ENCODE measurements at regions not wholly inside any gene's neighbourhood (a gene's known extent, or its start where the extent isn't known, plus 50 kb on each side); places are given as distances from the start of the nearest gene placed in this dataset.
"Not testable (repeated sequence)": the region's sequence is repeated elsewhere in the genome, so short reads cannot be mapped to it uniquely, and the experiment has no call there.

DNA sequence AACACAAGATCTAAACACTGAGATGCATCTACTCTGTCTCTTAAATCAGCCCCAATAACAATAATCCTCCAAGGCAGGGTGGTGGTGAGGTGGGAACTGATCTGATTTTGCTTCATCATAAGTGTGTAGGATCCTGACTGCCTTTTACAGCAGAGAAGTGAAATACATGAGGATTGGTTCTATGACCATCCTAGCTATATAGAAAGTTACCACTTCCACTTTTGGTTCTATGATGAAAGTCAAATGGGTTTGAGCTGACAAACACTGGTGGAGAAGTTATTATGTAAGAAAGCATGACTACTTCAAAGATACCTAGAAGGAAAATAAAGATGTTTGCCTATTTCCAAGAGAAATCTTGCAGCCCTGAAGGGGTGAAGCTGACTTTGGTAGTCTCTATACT lies 181.6 kb downstream of the NKX6-1 start:
- no peak for TF ChIP-seq CTCF (IDR thresholded peaks at IDR 0.05)

DNA sequence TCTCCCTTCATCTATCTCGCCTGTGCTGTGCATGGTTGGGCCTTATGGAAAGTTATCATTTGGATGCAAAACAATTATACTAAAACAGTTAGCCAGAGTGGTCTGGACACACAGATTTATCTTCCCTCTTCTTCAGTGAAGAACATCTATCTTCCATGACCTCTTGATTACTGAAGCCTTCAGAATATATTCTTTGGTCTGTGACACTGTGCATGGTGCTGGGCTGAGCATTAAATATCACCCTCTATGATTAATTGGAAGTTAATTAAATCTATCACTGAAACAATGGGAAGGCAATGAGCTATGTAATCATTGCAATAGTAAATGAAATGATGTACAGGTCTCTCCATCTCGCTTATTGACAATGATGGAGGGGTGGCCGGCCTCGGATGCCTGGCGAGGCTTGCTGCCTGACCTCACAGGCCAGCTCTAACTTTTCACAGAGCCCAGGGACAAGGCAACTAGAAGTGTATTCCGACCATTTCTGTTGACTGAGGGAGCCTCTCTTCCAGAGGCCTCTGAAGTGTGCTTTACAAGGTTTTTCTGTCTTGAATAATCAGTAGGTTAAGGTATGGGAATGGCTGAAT lies 186.6 kb downstream of the NKX6-1 start:
- Histone ChIP-seq H3K27ac (no peak overlapping the region), H3K4me3 (no peak overlapping the region), H3K9me3 (no peaks in the 10 kb centered on the region), H3K27me3 (ENCODE audit: low read depth) (no peaks in the 10 kb centered on the region), H3K36me3 (no peaks in the 10 kb centered on the region), H3K4me1 (no peaks in the 10 kb centered on the region)
- TF ChIP-seq CTCF (IDR thresholded peaks at IDR 0.05), result no peak
- intact Hi-C loops (cut with DNase I), result no loop called here
- no peak for ATAC-seq
- no peak for DNase-seq

More for the DNA sequence above, 181.6 kb downstream of the NKX6-1 start:
- ATAC-seq (no peak), DNase-seq (no peak)
- no peaks in the 10 kb centered on the region for H3K9me3 ChIP-seq
- H3K4me1 ChIP-seq, result no peaks in the 10 kb centered on the region
- H3K4me3 ChIP-seq, result no peak overlapping the region
- intact Hi-C loops (cut with DNase I), result no loop called here
- no peak overlapping the region for H3K27ac ChIP-seq
- H3K36me3 ChIP-seq, result no peaks in the 10 kb centered on the region
- H3K27me3 ChIP-seq (ENCODE audit: low read depth), result no peaks in the 10 kb centered on the region

DNA sequence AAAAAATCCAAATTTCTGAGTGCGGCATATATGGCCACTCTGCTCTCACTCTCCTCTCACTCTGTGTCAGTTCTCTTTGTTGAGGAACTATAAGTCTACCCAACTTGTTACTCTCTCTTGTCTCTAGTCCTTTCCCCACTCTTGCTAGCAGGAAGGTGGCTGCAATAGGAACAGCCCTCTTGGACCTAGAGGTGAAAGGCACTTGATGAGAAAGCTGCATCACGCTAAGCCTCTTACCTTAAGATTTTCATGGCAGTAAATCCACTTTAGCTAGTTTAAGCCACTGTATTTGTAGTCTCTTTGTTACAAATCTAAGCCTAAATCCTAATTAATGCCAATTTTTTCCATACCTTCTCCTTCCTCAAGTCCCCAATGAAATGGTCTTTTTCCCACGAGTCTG lies 189.9 kb downstream of the NKX6-1 start:
- ATAC-seq, result no peak
- Histone ChIP-seq H3K27ac (no peak overlapping the region), H3K9me3 (no peaks in the 10 kb centered on the region), H3K4me3 (no peak overlapping the region), H3K27me3 (ENCODE audit: low read depth) (no peaks in the 10 kb centered on the region), H3K4me1 (no peaks in the 10 kb centered on the region), H3K36me3 (no peaks in the 10 kb centered on the region)
- TF ChIP-seq CTCF (IDR thresholded peaks at IDR 0.05), result no peak
- no peak for DNase-seq
- intact Hi-C loops (cut with DNase I), result no loop called here

DNA sequence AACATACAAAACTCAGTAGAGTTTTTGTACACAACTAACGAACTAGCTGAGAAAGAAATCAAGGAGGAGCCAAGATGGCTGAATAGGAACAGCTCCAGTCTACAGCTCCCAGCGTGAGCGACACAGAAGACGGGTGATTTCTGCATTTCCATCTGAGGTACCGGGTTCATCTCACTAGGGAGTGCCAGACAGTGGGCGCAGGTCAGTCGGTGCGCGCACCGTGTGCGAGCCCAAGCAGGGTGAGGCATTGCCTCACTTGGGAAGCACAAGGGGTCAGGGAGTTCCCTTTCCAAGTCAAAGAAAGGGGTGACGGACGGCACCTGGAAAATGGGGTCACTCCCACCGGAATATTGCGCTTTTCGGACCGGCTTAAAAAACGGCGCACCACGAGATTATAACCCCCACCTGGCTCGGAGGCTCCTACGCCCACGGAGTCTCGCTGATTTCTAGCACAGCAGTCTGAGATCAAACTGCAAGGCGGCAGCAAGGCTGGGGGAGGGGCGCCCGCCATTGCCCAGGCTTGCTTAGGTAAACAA lies 200.3 kb downstream of the NKX6-1 start:
- intact Hi-C loops (cut with DNase I); DNase-seq; H3K36me3 ChIP-seq; H3K27me3 ChIP-seq (ENCODE audit: low read depth); H3K9me3 ChIP-seq; ATAC-seq; H3K4me3 ChIP-seq; H3K27ac ChIP-seq; H3K4me1 ChIP-seq: not testable (repeated sequence)

GRCh38 chr4:84298023-84298718 lies 200.9 kb downstream of the NKX6-1 start:
- ATAC-seq (no peak), DNase-seq (no peak)
- Histone ChIP-seq H3K4me3 (no peak overlapping the region), H3K27ac (no peak overlapping the region), H3K9me3 (no peaks in the 10 kb centered on the region), H3K4me1 (no peaks in the 10 kb centered on the region), H3K27me3 (ENCODE audit: low read depth) (no peaks in the 10 kb centered on the region), H3K36me3 (no peaks in the 10 kb centered on the region)
- TF ChIP-seq CTCF (IDR thresholded peaks at IDR 0.05), result no peak
- intact Hi-C loops (cut with DNase I), result no loop called here

DNA sequence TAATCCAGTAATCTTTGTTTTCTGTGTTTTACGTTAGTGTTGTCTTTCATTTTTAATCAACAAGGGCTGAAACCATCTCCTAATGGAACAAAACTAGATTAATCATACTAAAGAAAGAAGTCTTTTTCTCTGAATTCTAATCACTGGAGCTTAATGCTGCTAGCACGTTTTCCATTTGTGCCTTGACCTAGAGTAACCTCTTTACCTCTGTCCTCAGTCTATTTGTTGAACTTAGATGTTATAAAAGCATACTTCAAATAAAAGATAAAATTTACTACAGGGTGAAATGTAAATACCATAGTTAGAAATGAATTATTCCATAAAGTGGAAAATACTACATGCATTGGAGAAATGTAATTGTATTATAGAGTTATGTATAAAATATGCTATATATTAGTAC lies 207.1 kb downstream of the NKX6-1 start:
- no peak for DNase-seq
- intact Hi-C loops (cut with DNase I), result no loop called here
- ATAC-seq, result no peak
- Histone ChIP-seq H3K27me3 (ENCODE audit: low read depth) (no peaks in the 10 kb centered on the region), H3K36me3 (no peaks in the 10 kb centered on the region), H3K4me3 (no peak overlapping the region), H3K9me3 (no peaks in the 10 kb centered on the region), H3K4me1 (no peaks in the 10 kb centered on the region), H3K27ac (no peak overlapping the region)
- TF ChIP-seq CTCF (IDR thresholded peaks at IDR 0.05), result no peak
